Testis (tissue), 2 donors: ENCODE measurements at regions not wholly inside any gene's neighbourhood (a gene's known extent, or its start where the extent isn't known, plus 50 kb on each side); places are given as distances from the start of the nearest gene placed in this dataset.

Experiments
- POLR2A ChIP-seq: fragments of 450-650 bp; IDR thresholded peaks from one replicate; pipeline ENCODE4 v1.6.1; 2017; ENCODE audit warnings: antibody characterized with exemption, mild to moderate bottlenecking, moderate library complexity
- TF ChIP-seq, protein P1 (sequence below), 3 experiments: fragments of 450-650 bp in 2 of 3; fragments of 200-600 bp in 1 of 3; sonication (generic) in 1 of 3; IDR thresholded peaks; one replicate each; pipeline ENCODE4 v1.5.1; 2016 to 2019; ENCODE audit warnings: antibody characterized with exemption in 3 of 3, mild to moderate bottlenecking in 2 of 3, moderate library complexity in 1 of 3

DNA sequence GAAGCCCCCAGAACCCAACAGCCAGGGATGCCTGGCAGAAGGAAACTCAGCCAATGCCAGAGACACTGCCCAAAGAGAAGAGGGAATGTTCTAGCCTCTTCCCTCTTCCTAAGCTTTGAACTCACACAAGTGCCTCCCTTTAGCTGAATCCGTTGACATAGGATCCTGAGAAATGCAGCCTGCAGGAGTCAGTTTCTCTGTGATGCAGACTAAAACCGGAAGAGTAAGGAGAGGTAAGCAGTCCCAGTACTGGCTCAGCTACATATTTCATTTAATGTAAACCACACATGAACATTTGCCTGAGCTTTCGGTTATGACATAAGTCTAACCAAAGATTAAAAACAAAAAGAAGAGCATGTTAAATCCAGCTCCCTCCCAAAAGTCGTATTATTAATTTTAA lies 768.7 kb downstream of the TBL1XR1 start:
- TF ChIP-seq, protein P1, sequence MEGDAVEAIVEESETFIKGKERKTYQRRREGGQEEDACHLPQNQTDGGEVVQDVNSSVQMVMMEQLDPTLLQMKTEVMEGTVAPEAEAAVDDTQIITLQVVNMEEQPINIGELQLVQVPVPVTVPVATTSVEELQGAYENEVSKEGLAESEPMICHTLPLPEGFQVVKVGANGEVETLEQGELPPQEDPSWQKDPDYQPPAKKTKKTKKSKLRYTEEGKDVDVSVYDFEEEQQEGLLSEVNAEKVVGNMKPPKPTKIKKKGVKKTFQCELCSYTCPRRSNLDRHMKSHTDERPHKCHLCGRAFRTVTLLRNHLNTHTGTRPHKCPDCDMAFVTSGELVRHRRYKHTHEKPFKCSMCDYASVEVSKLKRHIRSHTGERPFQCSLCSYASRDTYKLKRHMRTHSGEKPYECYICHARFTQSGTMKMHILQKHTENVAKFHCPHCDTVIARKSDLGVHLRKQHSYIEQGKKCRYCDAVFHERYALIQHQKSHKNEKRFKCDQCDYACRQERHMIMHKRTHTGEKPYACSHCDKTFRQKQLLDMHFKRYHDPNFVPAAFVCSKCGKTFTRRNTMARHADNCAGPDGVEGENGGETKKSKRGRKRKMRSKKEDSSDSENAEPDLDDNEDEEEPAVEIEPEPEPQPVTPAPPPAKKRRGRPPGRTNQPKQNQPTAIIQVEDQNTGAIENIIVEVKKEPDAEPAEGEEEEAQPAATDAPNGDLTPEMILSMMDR (IDR thresholded peaks at IDR 0.05), result no peak
- no peak for TF ChIP-seq POLR2A
